K562 (cell line): ENCODE measurements at regions not wholly inside any gene's neighbourhood (a gene's known extent, or its start where the extent isn't known, plus 50 kb on each side); places are given as distances from the start of the nearest gene placed in this dataset.

Experiments
- BCOR ChIP-seq: fragments of 450-650 bp; IDR thresholded peaks from 2 replicates; pipeline ENCODE4 v1.6.1; 2016
- DMBX1 ChIP-seq: fragments of 250-450 bp; sonication (Bioruptor Pico); IDR thresholded peaks from 2 replicates; pipeline ENCODE4 v1.8.0; 2022; ENCODE audit warnings: inconsistent platforms, mild to moderate bottlenecking, moderate library complexity, borderline replicate concordance
- ELF4 ChIP-seq: fragments of 450-650 bp; formaldehyde crosslinking; IDR thresholded peaks from 2 replicates; pipeline ENCODE4 v1.4.0; 2022; ENCODE audit warnings: missing genetic modification characterization
- ETV6 ChIP-seq, 3 experiments: fragments of 150-350 bp in 1 of 3; sonication (generic) in 1 of 3; formaldehyde crosslinking in 1 of 3; IDR thresholded peaks; 2 replicates each; pipeline versions ENCODE4 v1.6.1 to v1.8.0; 2014 to 2022; ENCODE audit warnings: borderline replicate concordance in 2 of 3, low read depth in 2 of 3, antibody characterized with exemption in 1 of 3, low read length in 1 of 3, mild to moderate bottlenecking in 1 of 3, missing genetic modification reagents in 1 of 3
- FOXJ2 ChIP-seq: fragments of 200-800 bp; sonication (Bioruptor generic); IDR thresholded peaks from 2 replicates; pipeline ENCODE4 v1.6.1; 2016; ENCODE audit warnings: missing genetic modification characterization, missing compliant biosample characterization
- MCM3 ChIP-seq: fragments of 450-650 bp; IDR thresholded peaks from 2 replicates; pipeline ENCODE4 v1.6.1; 2016
- MCM7 ChIP-seq, 2 experiments: fragments of 450-650 bp; IDR thresholded peaks; 2 replicates each; pipeline ENCODE4 v1.6.1; 2016 to 2018
- NR1H2 ChIP-seq: sonication (generic); formaldehyde crosslinking; IDR thresholded peaks from 2 replicates; pipeline ENCODE4 v1.4.0; 2020; ENCODE audit warnings: mild to moderate bottlenecking, missing genetic modification reagents
- PHF20 ChIP-seq: fragments of 450-650 bp; IDR thresholded peaks from 2 replicates; pipeline ENCODE4 v1.6.1; 2018; ENCODE audit not compliant: partially characterized antibody
- ZEB2 ChIP-seq: fragments of 450-650 bp; IDR thresholded peaks from 2 replicates; pipeline ENCODE4 v1.6.1; 2016
- ZNF717 ChIP-seq: fragments of 250-450 bp; sonication (Bioruptor Pico); IDR thresholded peaks from 2 replicates; pipeline ENCODE4 v1.5.0; 2021
- ZNF75A ChIP-seq: fragments of 450-650 bp; formaldehyde crosslinking; IDR thresholded peaks from 2 replicates; pipeline ENCODE4 v1.4.0; 2020; ENCODE audit warnings: mild to moderate bottlenecking
- ZNF764 ChIP-seq: fragments of 250-450 bp; sonication (Bioruptor Pico); IDR thresholded peaks from 2 replicates; pipeline ENCODE4 v1.4.0; 2020; ENCODE audit warnings: low read depth, mild to moderate bottlenecking, moderate library complexity
- TF ChIP-seq, protein P1 (sequence below): sonication (generic); IDR thresholded peaks from 2 replicates; pipeline ENCODE4 v1.6.1; 2016
- TF ChIP-seq, protein P2 (sequence below): IDR thresholded peaks from 2 replicates; pipeline ENCODE4 v1.6.1; 2011; ENCODE audit warnings: borderline replicate concordance, low read depth, mild to moderate bottlenecking, moderate library complexity, low read length; ENCODE audit not compliant: insufficient read depth, poor library complexity, severe bottlenecking

DNA sequence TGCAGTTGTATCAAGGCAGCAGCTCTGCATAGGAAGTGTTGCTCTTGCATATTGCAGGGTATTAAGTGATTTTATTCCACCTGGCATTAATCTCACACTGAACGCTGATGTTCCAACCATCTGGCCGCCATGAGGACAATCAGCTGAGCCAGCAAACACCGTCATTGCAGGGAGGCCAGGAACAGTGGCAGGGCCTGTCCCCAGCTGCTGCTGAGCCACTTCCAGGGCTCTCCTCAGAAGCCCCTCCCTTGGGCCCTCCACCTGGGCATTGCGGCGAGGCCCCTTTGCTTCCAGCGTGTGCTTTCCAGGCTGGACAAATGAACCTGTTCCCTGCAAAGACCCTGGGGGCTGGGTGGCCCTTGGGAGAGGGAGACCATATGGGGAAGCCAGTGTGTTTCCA, 171.6 kb upstream of the C1orf174 start (continued):
- TF ChIP-seq PHF20 (no peak), NR1H2 (no peak), MCM3 (no peak), FOXJ2 (tag) (no peak), MCM7 (IDR thresholded peaks at IDR 0.05) (no peak), ZNF75A (no peak), DMBX1 (no peak), BCOR (no peak), ZNF717 (no peak), ELF4 (CRISPR knock-in tag) (no peak), ZNF764 (CRISPR knock-in tag) (no peak), ZEB2 (no peak), ETV6 (IDR thresholded peaks at IDR 0.05; ENCODE audit: borderline replicate concordance in 1 of 2, low read depth in 2 of 2, low read length in 1 of 2) (no peak), ETV6 (CRISPR knock-in tag; IDR thresholded peaks at IDR 0.05; ENCODE audit: borderline replicate concordance) (no peak)
- TF ChIP-seq, protein P1, sequence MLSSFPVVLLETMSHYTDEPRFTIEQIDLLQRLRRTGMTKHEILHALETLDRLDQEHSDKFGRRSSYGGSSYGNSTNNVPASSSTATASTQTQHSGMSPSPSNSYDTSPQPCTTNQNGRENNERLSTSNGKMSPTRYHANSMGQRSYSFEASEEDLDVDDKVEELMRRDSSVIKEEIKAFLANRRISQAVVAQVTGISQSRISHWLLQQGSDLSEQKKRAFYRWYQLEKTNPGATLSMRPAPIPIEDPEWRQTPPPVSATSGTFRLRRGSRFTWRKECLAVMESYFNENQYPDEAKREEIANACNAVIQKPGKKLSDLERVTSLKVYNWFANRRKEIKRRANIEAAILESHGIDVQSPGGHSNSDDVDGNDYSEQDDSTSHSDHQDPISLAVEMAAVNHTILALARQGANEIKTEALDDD: no peak
- TF ChIP-seq, protein P2, sequence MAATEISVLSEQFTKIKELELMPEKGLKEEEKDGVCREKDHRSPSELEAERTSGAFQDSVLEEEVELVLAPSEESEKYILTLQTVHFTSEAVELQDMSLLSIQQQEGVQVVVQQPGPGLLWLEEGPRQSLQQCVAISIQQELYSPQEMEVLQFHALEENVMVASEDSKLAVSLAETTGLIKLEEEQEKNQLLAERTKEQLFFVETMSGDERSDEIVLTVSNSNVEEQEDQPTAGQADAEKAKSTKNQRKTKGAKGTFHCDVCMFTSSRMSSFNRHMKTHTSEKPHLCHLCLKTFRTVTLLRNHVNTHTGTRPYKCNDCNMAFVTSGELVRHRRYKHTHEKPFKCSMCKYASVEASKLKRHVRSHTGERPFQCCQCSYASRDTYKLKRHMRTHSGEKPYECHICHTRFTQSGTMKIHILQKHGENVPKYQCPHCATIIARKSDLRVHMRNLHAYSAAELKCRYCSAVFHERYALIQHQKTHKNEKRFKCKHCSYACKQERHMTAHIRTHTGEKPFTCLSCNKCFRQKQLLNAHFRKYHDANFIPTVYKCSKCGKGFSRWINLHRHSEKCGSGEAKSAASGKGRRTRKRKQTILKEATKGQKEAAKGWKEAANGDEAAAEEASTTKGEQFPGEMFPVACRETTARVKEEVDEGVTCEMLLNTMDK: no peak
